HEK293 (cell line): ENCODE measurements at regions not wholly inside any gene's neighbourhood (a gene's known extent, or its start where the extent isn't known, plus 50 kb on each side); places are given as distances from the start of the nearest gene placed in this dataset.

Experiments used
- ZNF138 ChIP-seq: fragments of 450-650 bp; formaldehyde crosslinking; IDR thresholded peaks from 2 replicates; pipeline ENCODE4 v1.5.1; 2016; ENCODE audit warnings: missing biosample characterization, missing genetic modification characterization, borderline replicate concordance
- ZNF596 ChIP-seq: fragments of 450-650 bp; IDR thresholded peaks from 2 replicates; pipeline ENCODE4 v1.5.0; 2018; ENCODE audit warnings: missing biosample characterization, mild to moderate bottlenecking, missing genetic modification characterization, moderate library complexity
- ZNF600 ChIP-seq: fragments of 450-650 bp; formaldehyde crosslinking; IDR thresholded peaks from 2 replicates; pipeline ENCODE4 v1.5.1; 2016; ENCODE audit warnings: missing biosample characterization, missing genetic modification characterization
- ZSCAN30 ChIP-seq: fragments of 450-650 bp; IDR thresholded peaks from 2 replicates; pipeline ENCODE4 v1.5.1; 2018; ENCODE audit warnings: missing biosample characterization, mild to moderate bottlenecking, missing genetic modification characterization, moderate library complexity
- TF ChIP-seq, protein P1 (sequence below): fragments of 450-650 bp; formaldehyde crosslinking; IDR thresholded peaks from 2 replicates; pipeline ENCODE4 v1.5.1; 2016; ENCODE audit warnings: missing biosample characterization, missing genetic modification characterization

DNA sequence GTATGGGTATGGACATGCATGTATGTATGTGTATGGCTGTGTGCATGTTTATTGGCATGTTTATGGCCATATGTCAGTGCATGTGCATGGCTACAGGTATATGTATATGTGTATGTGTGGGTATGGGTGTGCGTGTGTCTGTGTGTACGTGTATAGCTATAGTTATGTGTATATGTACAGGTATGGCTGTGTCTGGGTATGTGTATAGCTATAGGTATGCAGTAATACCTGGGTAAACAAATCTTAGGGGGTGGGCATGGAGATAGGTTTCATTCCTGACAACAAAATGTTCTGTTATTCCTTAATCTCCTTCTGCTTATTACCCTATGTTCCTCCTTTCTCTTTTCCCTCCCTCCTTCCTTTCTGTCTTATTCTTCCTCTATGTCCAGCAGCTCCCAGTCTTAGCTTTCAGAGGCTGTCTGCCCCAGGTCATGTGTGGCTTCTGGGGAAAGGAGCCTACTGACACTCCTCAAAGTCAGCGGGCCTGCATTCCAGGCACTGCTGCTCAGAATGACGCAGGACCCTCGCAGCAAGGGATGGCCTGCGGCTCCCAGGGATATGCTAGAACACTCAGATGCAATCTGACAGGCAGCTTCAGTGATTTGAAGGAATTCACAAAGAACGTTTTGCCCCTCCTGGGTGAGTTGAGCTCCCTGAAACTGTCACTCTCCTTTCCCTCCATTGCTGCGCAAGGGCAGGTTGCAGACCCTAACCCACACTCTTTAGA lies 139.3 kb upstream of the PHACTR1 start:
- TF ChIP-seq, protein P1, sequence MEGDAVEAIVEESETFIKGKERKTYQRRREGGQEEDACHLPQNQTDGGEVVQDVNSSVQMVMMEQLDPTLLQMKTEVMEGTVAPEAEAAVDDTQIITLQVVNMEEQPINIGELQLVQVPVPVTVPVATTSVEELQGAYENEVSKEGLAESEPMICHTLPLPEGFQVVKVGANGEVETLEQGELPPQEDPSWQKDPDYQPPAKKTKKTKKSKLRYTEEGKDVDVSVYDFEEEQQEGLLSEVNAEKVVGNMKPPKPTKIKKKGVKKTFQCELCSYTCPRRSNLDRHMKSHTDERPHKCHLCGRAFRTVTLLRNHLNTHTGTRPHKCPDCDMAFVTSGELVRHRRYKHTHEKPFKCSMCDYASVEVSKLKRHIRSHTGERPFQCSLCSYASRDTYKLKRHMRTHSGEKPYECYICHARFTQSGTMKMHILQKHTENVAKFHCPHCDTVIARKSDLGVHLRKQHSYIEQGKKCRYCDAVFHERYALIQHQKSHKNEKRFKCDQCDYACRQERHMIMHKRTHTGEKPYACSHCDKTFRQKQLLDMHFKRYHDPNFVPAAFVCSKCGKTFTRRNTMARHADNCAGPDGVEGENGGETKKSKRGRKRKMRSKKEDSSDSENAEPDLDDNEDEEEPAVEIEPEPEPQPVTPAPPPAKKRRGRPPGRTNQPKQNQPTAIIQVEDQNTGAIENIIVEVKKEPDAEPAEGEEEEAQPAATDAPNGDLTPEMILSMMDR (tag by site-specific recombination), result no peak
- no peak for TF ChIP-seq ZNF596 (tag by site-specific recombination)
- TF ChIP-seq ZSCAN30 (tag by site-specific recombination), result no peak
- no peak for TF ChIP-seq ZNF600 (tag by site-specific recombination)
- TF ChIP-seq ZNF138 (tag by site-specific recombination), result no peak
